Activated naive CD8-positive, alpha-beta T cell treated with anti-CD3 and anti-CD28 coated beads, Interleukin-2, amount 50 U/mL, for 24 hours (primary cell): ENCODE measurements at regions not wholly inside any gene's neighbourhood (a gene's known extent, or its start where the extent isn't known, plus 50 kb on each side); places are given as distances from the start of the nearest gene placed in this dataset.

Source experiments
- ATAC-seq: fragments of 150-1000 bp; cut with Tn5 transposase; one replicate; pipeline ENCODE4 v1.10.0; 2021
- DNase-seq: peaks from one replicate; pipeline ENCODE4 v3.0.0; 2021
- H3K27ac Mint-ChIP-seq: one replicate; pipeline ENCODE4 v1.8.0; 2021; ENCODE audit warnings: mild to moderate bottlenecking, mixed read lengths
- H3K27me3 Mint-ChIP-seq: one replicate; pipeline ENCODE4 v1.8.0; 2021; ENCODE audit warnings: mixed read lengths
- H3K36me3 Mint-ChIP-seq: one replicate; pipeline ENCODE4 v1.8.0; 2021; ENCODE audit warnings: low read depth, mixed read lengths
- H3K4me1 Mint-ChIP-seq: one replicate; pipeline ENCODE4 v1.8.0; 2021; ENCODE audit warnings: mixed read lengths
- H3K4me3 Mint-ChIP-seq: one replicate; pipeline ENCODE4 v1.8.0; 2021; ENCODE audit warnings: mild to moderate bottlenecking, moderate library complexity, mixed read lengths
- H3K9me3 Mint-ChIP-seq: one replicate; pipeline ENCODE4 v1.8.0; 2021; ENCODE audit warnings: mixed read lengths

- Mint-ChIP-seq H3K27ac (no peak overlapping the region), H3K27me3 (no peaks in the 10 kb centered on the region), H3K4me3 (no peak overlapping the region), H3K4me1 (no peaks in the 10 kb centered on the region), H3K9me3 (no peaks in the 10 kb centered on the region), H3K36me3 (no peaks in the 10 kb centered on the region)
- no peak for DNase-seq
- ATAC-seq: no peak
Observed at GRCh38 chr6:22828179-22829062, 259.1 kb downstream of the HDGFL1 start.

- no peaks in the 10 kb centered on the region for H3K9me3 Mint-ChIP-seq
- H3K4me1 Mint-ChIP-seq: no peaks in the 10 kb centered on the region
- no peak overlapping the region for H3K27ac Mint-ChIP-seq
- H3K36me3 Mint-ChIP-seq: no peaks in the 10 kb centered on the region
- H3K4me3 Mint-ChIP-seq: no peak overlapping the region
- DNase-seq (no peak), ATAC-seq (no peak)
- no peaks in the 10 kb centered on the region for H3K27me3 Mint-ChIP-seq
Observed at GRCh38 chr6:22829070-22829469, 259.7 kb downstream of the HDGFL1 start.

- H3K27me3 Mint-ChIP-seq: no peaks in the 10 kb centered on the region
- no peaks in the 10 kb centered on the region for H3K36me3 Mint-ChIP-seq
- no peak overlapping the region for H3K4me3 Mint-ChIP-seq
- no peaks in the 10 kb centered on the region for H3K9me3 Mint-ChIP-seq
- no peaks in the 10 kb centered on the region for H3K4me1 Mint-ChIP-seq
- no peak overlapping the region for H3K27ac Mint-ChIP-seq
- no peak for DNase-seq
- no peak for ATAC-seq
Observed at GRCh38 chr6:22830463-22830862, 261.1 kb downstream of the HDGFL1 start.

- H3K9me3 Mint-ChIP-seq: peaks cover 2% of the 10 kb centered on the region
Observed at GRCh38 chr6:22833191-22833590, 263.8 kb downstream of the HDGFL1 start.

GRCh38 chr6:22838345-22838744 is 269.0 kb downstream of the HDGFL1 start:
- no peaks in the 10 kb centered on the region for H3K4me1 Mint-ChIP-seq
- no peaks in the 10 kb centered on the region for H3K27me3 Mint-ChIP-seq
- peaks cover 26% of the 10 kb centered on the region for H3K9me3 Mint-ChIP-seq
- no peak overlapping the region for H3K4me3 Mint-ChIP-seq
- H3K36me3 Mint-ChIP-seq: no peaks in the 10 kb centered on the region
- H3K27ac Mint-ChIP-seq: no peak overlapping the region
- ATAC-seq: no peak
- no peak for DNase-seq

More at GRCh38 chr6:22833191-22833590, 263.8 kb downstream of the HDGFL1 start:
- H3K36me3 Mint-ChIP-seq: no peaks in the 10 kb centered on the region
- H3K27me3 Mint-ChIP-seq: no peaks in the 10 kb centered on the region
- no peaks in the 10 kb centered on the region for H3K4me1 Mint-ChIP-seq
- DNase-seq: no peak
- ATAC-seq: no peak
- H3K4me3 Mint-ChIP-seq: no peak overlapping the region
- no peak overlapping the region for H3K27ac Mint-ChIP-seq

- ATAC-seq (no peak), DNase-seq (no peak)
- Mint-ChIP-seq H3K36me3 (no peaks in the 10 kb centered on the region), H3K9me3 (peaks cover 4% of the 10 kb centered on the region), H3K4me1 (no peaks in the 10 kb centered on the region), H3K27me3 (no peaks in the 10 kb centered on the region), H3K4me3 (no peak overlapping the region), H3K27ac (no peak overlapping the region)
Observed at GRCh38 chr6:22845467-22845866, 276.1 kb downstream of the HDGFL1 start.

- DNase-seq (no peak), ATAC-seq (no peak)
- no peaks in the 10 kb centered on the region for H3K27me3 Mint-ChIP-seq
- no peaks in the 10 kb centered on the region for H3K36me3 Mint-ChIP-seq
- no peaks in the 10 kb centered on the region for H3K4me1 Mint-ChIP-seq
- no peak overlapping the region for H3K4me3 Mint-ChIP-seq
- no peaks in the 10 kb centered on the region for H3K9me3 Mint-ChIP-seq
- H3K27ac Mint-ChIP-seq: no peak overlapping the region
Observed at GRCh38 chr6:22848121-22848520, 278.8 kb downstream of the HDGFL1 start.

- H3K36me3 Mint-ChIP-seq: no peaks in the 10 kb centered on the region
- H3K4me3 Mint-ChIP-seq: no peak overlapping the region
- H3K4me1 Mint-ChIP-seq: no peaks in the 10 kb centered on the region
- no peaks in the 10 kb centered on the region for H3K27me3 Mint-ChIP-seq
- no peaks in the 10 kb centered on the region for H3K9me3 Mint-ChIP-seq
- ATAC-seq (no peak), DNase-seq (no peak)
- H3K27ac Mint-ChIP-seq: no peak overlapping the region
Observed at GRCh38 chr6:22849921-22850320, 280.6 kb downstream of the HDGFL1 start.

- Mint-ChIP-seq H3K9me3 (no peaks in the 10 kb centered on the region), H3K36me3 (no peaks in the 10 kb centered on the region), H3K4me3 (no peak overlapping the region), H3K27ac (no peak overlapping the region), H3K4me1 (no peaks in the 10 kb centered on the region), H3K27me3 (no peaks in the 10 kb centered on the region)
- no peak for ATAC-seq
- DNase-seq: no peak
Observed at GRCh38 chr6:22852101-22852500, 282.7 kb downstream of the HDGFL1 start.

GRCh38 chr6:22873513-22874136 is 304.3 kb downstream of the HDGFL1 start:
- H3K36me3 Mint-ChIP-seq: no peaks in the 10 kb centered on the region
- no peaks in the 10 kb centered on the region for H3K4me1 Mint-ChIP-seq
- no peaks in the 10 kb centered on the region for H3K9me3 Mint-ChIP-seq
- ATAC-seq: no peak
- no peak for DNase-seq
- H3K27ac Mint-ChIP-seq: no peak overlapping the region
- H3K4me3 Mint-ChIP-seq: no peak overlapping the region
- H3K27me3 Mint-ChIP-seq: no peaks in the 10 kb centered on the region

- H3K4me3 Mint-ChIP-seq: no peak overlapping the region
- H3K27ac Mint-ChIP-seq: no peak overlapping the region
- ATAC-seq: no peak
Observed at GRCh38 chr6:22875845-22876244, 306.5 kb downstream of the HDGFL1 start.

GRCh38 chr6:22878324-22878701 is 308.9 kb downstream of the HDGFL1 start:
- no peaks in the 10 kb centered on the region for H3K4me1 Mint-ChIP-seq
- H3K36me3 Mint-ChIP-seq: no peaks in the 10 kb centered on the region
- no peak for DNase-seq
- no peaks in the 10 kb centered on the region for H3K9me3 Mint-ChIP-seq
- no peak overlapping the region for H3K4me3 Mint-ChIP-seq
- H3K27ac Mint-ChIP-seq: no peak overlapping the region
- no peaks in the 10 kb centered on the region for H3K27me3 Mint-ChIP-seq
- no peak for ATAC-seq

More at GRCh38 chr6:22875845-22876244, 306.5 kb downstream of the HDGFL1 start:
- DNase-seq: no peak
- Mint-ChIP-seq H3K4me1 (no peaks in the 10 kb centered on the region), H3K36me3 (no peaks in the 10 kb centered on the region), H3K27me3 (no peaks in the 10 kb centered on the region), H3K9me3 (no peaks in the 10 kb centered on the region)

- ATAC-seq (no peak), DNase-seq (no peak)
- Mint-ChIP-seq H3K4me1 (no peaks in the 10 kb centered on the region), H3K36me3 (no peaks in the 10 kb centered on the region), H3K4me3 (no peak overlapping the region), H3K9me3 (no peaks in the 10 kb centered on the region), H3K27me3 (no peaks in the 10 kb centered on the region), H3K27ac (no peak overlapping the region)
Observed at GRCh38 chr6:22878706-22879105, 309.3 kb downstream of the HDGFL1 start.

- no peaks in the 10 kb centered on the region for H3K27me3 Mint-ChIP-seq
- no peak for ATAC-seq
- no peaks in the 10 kb centered on the region for H3K4me1 Mint-ChIP-seq
- no peaks in the 10 kb centered on the region for H3K36me3 Mint-ChIP-seq
- H3K9me3 Mint-ChIP-seq: no peaks in the 10 kb centered on the region
- H3K27ac Mint-ChIP-seq: no peak overlapping the region
- H3K4me3 Mint-ChIP-seq: no peak overlapping the region
- no peak for DNase-seq
Observed at GRCh38 chr6:22880686-22881433, 311.5 kb downstream of the HDGFL1 start.

GRCh38 chr6:22882581-22882980 is 313.2 kb downstream of the HDGFL1 start:
- no peak overlapping the region for H3K27ac Mint-ChIP-seq
- ATAC-seq: no peak
- no peaks in the 10 kb centered on the region for H3K9me3 Mint-ChIP-seq
- no peak for DNase-seq
- no peak overlapping the region for H3K4me3 Mint-ChIP-seq
- no peaks in the 10 kb centered on the region for H3K27me3 Mint-ChIP-seq
- no peaks in the 10 kb centered on the region for H3K4me1 Mint-ChIP-seq
- H3K36me3 Mint-ChIP-seq: no peaks in the 10 kb centered on the region
